Astrocyte of the hippocampus (primary cell): ENCODE measurements at regions not wholly inside any gene's neighbourhood (a gene's known extent, or its start where the extent isn't known, plus 50 kb on each side); places are given as distances from the start of the nearest gene placed in this dataset.
"Not testable (repeated sequence)": the region's sequence is repeated elsewhere in the genome, so short reads cannot be mapped to it uniquely, and the experiment has no call there.

Source experiments
- DNase-seq: peaks from one replicate; pipeline ENCODE4 v3.0.0; 2011; ENCODE audit warnings: low read depth, low spot score

DNA sequence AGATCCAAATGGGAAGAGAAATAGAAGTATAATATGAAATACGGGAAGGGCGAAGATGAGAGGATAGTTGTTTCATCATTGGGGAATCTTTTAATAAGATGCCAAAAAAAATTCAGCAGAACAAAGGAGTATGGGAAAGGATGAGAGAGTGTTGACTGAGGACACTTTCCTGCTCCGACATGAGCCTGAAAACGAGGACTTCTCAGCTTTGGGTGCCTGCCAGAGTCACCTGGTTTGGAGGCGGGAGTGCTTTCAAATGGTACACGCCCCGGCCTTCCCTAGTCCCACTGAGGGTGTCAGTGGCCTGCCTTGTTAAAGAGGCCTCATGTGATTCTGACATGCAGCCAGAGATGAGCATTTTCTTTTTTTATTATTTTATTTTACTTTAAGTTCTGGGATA is 250.9 kb downstream of the ANKRD60 start:
- no peak for DNase-seq

- DNase-seq = no peak
These were observed 251.3 kb downstream of the ANKRD60 start for GRCh38 chr20:57977141-57977540.

- no peak for DNase-seq
These were observed 253.6 kb downstream of the ANKRD60 start for GRCh38 chr20:57974863-57975262.

DNA sequence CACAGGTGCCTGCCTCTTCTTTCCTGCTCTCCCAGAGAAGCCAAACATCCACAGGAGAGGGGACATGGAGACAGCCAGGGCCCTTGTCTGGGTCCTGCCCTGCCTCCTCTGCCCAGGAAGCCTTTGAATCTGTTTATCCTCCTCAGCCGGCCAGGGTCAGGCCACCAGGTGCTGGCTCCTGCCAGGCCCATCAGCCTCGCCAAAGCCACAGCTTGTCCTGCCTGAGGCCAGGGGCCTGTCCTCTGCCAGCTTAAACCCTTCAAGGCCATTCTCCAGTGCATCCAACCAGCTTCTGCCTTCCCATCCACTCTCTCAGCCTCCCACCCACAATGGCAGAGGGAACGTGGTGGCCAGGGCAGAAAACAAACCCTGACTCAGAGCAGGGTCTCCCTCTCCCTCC is 254.6 kb downstream of the ANKRD60 start:
- no peak for DNase-seq

- DNase-seq = not testable (repeated sequence)
These were observed 256.9 kb downstream of the ANKRD60 start for GRCh38 chr20:57971583-57971982.

GRCh38 chr20:57970856-57971255 is 257.6 kb downstream of the ANKRD60 start:
- no peak for DNase-seq

DNA sequence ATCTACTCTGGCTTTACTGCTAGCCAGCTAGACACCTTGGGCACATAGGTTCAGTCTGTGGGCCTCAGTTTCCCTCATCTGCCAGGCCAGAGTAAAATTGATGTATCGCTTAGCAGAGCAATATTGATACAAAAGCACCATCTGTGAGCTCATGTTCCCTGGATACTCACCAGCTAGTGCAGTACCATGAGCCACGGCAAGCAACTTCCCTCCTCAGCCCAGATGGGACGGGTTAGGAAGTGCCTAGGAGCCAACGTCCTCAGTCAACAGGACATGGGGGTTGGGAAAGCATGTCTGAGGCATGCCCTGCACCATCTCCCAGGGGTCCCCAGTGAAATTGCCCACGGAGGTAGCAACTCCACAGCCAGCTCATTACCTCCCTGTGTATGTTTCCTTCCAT is 258.3 kb downstream of the ANKRD60 start:
- no peak for DNase-seq

DNA sequence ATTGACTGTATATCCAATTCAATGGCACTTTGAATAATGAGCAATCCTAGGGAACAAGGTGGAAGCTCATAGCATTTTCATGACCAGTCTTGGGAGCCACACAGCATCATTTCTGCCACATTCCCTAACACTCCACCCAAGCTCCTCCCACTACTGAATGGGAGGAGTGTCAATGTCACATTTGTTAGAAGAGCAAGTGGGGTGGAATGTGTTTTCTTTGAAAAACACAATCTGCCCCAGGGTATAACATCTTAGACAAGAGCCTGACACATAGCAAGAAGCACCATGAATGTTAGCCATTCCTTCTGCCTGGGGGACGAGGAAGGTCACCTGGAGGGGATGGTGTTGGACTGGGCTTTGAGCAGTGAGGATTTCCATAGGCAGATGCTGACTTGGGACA is 258.3 kb upstream of the PMEPA1 start:
- DNase-seq = no peak

- no peak for DNase-seq
These were observed 257.5 kb upstream of the PMEPA1 start for GRCh38 chr20:57967364-57967763.

DNA sequence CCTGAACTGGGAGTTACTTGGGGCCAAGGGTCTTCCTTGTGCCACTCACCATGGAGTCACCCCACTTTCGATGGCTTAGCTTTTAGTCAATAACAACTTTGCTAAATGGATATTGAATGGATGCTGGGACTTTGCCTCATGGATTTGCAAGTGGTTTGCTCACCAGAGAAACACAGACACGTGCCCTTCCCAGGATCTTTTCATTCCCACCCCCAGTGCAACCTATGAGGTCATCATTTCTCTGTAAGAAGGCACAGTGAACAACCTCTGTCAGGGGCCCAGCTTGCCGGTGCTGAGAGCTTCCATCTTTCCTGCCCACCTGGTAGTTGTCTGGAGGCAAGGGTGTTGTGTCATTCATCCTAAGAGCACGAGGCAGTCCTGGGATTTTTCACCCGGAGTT is 256.8 kb upstream of the PMEPA1 start:
- no peak for DNase-seq

DNA sequence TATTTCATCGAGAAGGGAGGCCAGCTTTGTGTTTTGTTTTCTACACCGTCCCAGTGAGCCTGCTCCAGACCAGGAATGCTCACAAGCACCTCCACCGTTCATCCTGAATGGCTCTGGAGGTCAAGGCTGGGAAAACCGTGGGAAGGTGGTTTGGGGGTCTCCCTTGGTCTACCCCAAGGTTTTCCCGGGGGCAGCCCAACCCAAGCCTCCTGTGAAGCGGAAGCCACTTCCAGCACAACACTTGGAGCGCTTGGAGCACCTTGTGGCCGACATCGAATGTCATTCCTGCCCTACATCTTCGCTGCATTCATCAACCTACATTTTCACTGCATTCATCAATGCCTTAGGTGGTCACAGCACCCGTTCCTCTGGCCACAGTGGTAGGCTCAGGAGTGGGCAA is 255.6 kb upstream of the PMEPA1 start:
- no peak for DNase-seq

DNA sequence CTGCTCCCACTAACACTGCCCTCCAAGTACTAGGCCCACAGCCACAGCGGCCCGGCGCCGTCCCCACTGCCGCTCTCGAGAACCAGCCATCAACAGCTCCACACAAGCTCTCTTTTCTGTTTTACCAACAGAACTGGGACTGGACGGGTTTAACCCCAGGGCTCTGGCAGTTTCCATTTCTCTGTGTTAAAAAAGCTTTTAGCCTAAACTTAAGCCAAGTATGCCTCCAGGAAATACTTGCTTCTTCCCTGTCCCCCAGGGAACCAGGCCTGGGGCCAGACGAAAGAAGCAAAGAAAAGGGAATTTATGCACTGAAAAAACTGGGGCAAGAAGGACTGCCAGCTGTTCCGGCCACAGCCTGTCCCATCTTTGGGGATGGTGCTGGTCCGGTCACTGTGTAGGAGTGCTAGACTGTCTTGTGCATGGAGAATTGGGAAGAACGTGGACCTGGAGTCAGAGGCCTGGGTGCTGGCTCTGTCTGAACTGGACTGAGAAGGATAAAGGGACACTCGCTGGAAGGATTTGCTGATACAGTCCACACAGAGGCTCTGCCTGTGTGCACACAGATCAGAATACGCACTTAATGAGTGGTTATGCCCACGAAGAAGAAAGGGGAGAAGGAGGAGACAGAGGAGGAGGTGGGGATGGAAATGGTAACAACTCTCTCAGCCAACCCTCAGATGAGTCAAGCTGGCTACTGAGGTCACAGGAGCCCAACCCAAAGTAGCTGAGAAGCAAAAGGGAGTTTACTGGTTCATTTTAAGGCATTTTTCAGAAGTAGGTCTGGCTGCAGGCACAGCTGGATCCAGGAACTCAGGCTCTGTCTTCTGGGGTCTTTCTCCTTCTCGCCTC is 254.4 kb upstream of the PMEPA1 start:
- DNase-seq = no peak

DNA sequence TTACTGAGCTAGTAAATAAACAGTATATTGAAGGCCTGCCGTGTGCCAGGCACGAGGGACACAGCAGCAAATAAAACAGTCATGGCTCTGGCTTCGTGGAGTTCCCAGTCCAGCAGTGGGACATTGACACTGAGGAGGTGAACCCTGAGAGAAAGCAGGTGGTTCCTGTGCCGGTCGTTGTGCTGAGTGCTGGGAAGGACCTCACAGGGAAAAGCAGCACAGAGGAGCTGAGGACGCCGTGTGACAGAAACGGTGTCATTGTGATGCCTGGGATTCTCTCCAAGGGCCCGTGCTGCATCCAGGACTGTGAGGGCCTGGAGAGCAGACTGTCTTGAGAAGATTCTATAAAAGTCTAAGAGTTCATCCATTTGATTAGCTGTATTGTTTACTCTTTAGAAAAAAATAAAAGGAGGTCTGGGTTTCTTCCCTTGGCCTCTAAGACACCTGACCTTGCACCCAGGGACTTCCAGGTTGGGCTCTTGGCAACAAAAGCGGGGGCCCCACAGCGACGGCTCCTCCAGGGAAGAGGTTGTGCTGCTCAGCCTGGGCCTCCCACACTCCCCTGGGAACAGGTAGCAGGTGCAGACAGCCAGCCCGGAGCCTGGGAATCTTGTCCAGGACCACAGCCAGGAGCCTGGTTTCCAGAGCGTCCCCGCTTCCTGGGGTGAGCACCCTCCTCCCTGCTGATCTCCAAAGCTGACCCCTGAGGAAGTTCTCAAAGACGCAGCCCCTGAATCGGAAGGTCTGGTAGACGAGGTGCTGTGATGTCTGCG is 251.2 kb upstream of the PMEPA1 start:
- DNase-seq = no peak

- peak; percentile 52 for DNase-seq
These were observed 249.8 kb upstream of the PMEPA1 start for GRCh38 chr20:57959589-57959988.

DNA sequence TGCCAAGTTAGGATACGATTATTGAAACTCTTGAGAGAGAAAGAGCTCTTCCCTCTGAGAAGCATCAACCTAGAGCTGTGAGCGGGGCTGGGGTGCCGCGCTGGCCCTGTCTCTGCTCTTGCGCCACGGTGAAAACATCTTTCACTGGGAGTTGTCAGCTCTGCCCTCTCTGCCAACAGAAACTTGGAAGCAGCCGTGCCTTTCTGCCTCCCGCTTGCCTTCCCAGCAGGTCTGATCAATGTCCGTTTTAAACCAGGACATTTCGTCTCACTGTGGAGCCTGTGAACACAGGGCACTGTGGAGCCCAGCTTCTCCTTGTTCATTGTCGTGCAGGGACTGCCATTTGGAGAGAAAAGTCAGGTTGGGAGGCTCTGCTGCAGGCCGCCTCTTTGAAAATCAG is 249.2 kb upstream of the PMEPA1 start:
- DNase-seq = no peak

DNA sequence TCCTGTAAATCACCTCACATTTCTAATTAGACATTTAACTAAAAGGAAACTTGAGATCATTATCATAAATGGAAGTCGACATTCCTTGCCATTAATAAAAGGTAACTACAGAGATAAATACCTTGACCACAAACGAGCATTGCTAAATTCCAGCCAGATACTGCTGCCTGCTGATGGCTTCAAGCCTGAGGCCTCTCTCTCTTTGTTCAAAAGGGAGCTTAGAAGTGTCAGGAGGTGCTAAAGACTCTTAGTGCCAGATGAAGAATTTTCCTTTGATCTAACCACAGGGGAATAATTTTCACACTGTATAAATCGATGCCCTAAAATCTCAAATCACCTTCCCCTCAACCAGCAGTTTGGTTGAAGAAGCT is 248.2 kb upstream of the PMEPA1 start:
- no peak for DNase-seq

GRCh38 chr20:57957411-57958049 is 247.7 kb upstream of the PMEPA1 start:
- DNase-seq = peak; percentile 66

DNA sequence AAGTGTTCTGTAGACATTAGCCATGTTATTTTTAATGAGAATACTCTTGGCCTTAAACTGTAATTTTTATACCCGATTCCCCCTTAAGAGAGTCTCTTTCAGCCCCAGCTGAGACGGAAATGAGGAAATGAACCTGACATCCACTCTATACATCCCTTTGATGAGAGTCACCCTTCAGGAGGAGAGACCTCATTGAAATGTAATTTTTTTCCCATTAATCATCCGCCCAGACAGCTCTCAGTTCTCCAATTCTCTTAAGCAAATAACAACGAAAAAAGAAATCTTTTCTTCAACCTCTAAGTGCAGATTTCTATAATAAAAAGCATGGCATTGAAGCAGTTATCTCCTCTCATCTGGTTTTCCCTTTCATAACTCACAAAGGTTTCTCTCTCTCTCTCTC is 243.8 kb upstream of the PMEPA1 start:
- DNase-seq = peak; percentile 56

DNA sequence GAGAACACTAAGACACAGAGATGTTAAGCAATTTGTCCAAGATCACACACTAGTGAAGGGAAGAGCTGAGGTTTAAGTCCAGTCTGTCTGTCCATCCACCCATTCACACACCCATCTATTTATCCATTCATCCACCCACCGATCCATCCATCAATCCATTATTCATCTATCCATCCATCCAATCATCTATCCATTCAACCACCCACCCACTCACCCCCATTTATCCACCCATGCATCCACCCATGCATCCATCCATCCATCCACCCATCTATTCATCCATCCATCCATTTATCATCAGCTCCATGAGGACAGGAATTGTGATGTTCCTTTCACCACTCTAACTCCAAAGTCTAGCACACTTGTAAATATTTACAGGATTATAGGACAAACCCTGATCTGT is 242.3 kb upstream of the PMEPA1 start:
- DNase-seq = no peak

GRCh38 chr20:57951549-57951948 is 241.7 kb upstream of the PMEPA1 start:
- no peak for DNase-seq

- no peak for DNase-seq
These were observed 241.1 kb upstream of the PMEPA1 start for GRCh38 chr20:57950764-57951485.
